ENCODE measurements at regions not wholly inside any gene's neighbourhood (a gene's known extent, or its start where the extent isn't known, plus 50 kb on each side); places are given as distances from the start of the nearest gene placed in this dataset.
A peak's percentile ranks its signal among the peaks of the same experiment; 100 is the strongest.

- peaks cover 8 to 50% (median 30%) of the 10 kb centered on the region in 3 donors for H3K4me1 ChIP-seq
- no peak overlapping the region for H3K4me3 ChIP-seq
- ATAC-seq, result no peak
- no peaks in the 10 kb centered on the region for H3K27me3 ChIP-seq
- H3K36me3 ChIP-seq, result no peaks in the 10 kb centered on the region
- no peak overlapping the region for H3K27ac ChIP-seq
- TF ChIP-seq POLR2A (IDR thresholded peaks at IDR 0.05), result no peak
- TF ChIP-seq EP300 (IDR thresholded peaks at IDR 0.05), result no peak
- no peak for TF ChIP-seq POLR2AphosphoS5 (IDR thresholded peaks at IDR 0.05)
- TF ChIP-seq, protein P1, sequence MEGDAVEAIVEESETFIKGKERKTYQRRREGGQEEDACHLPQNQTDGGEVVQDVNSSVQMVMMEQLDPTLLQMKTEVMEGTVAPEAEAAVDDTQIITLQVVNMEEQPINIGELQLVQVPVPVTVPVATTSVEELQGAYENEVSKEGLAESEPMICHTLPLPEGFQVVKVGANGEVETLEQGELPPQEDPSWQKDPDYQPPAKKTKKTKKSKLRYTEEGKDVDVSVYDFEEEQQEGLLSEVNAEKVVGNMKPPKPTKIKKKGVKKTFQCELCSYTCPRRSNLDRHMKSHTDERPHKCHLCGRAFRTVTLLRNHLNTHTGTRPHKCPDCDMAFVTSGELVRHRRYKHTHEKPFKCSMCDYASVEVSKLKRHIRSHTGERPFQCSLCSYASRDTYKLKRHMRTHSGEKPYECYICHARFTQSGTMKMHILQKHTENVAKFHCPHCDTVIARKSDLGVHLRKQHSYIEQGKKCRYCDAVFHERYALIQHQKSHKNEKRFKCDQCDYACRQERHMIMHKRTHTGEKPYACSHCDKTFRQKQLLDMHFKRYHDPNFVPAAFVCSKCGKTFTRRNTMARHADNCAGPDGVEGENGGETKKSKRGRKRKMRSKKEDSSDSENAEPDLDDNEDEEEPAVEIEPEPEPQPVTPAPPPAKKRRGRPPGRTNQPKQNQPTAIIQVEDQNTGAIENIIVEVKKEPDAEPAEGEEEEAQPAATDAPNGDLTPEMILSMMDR (IDR thresholded peaks at IDR 0.05), result no peak
- no peaks in the 10 kb centered on the region for H3K9me3 ChIP-seq
- WGBS, 2 donors (ENCODE audit: low coverage in 1 of 2), result 40 to 50% methylated on average over 1 of the region's 1 CpG
Observed at GRCh38 chr2:64862623-64863022, 126.6 kb upstream of the SLC1A4 start.

GRCh38 chr2:64863097-64863820 is 125.9 kb upstream of the SLC1A4 start:
- H3K4me3 ChIP-seq, result no peak overlapping the region
- H3K36me3 ChIP-seq, result no peaks in the 10 kb centered on the region
- H3K9me3 ChIP-seq, result no peaks in the 10 kb centered on the region
- H3K27me3 ChIP-seq, result no peaks in the 10 kb centered on the region
- TF ChIP-seq, protein P1 (IDR thresholded peaks at IDR 0.05), result no peak
- TF ChIP-seq POLR2A (IDR thresholded peaks at IDR 0.05) (no peak), POLR2AphosphoS5 (IDR thresholded peaks at IDR 0.05) (no peak), EP300 (IDR thresholded peaks at IDR 0.05) (no peak)
- ATAC-seq, result no peak
- H3K4me1 ChIP-seq, result peaks cover 5 to 43% (median 24%) of the 10 kb centered on the region in 3 donors
- WGBS, 2 donors (ENCODE audit: low coverage in 1 of 2), result 80 to 94% methylated on average over 3 of the region's 4 CpGs
- no peak overlapping the region for H3K27ac ChIP-seq

DNA sequence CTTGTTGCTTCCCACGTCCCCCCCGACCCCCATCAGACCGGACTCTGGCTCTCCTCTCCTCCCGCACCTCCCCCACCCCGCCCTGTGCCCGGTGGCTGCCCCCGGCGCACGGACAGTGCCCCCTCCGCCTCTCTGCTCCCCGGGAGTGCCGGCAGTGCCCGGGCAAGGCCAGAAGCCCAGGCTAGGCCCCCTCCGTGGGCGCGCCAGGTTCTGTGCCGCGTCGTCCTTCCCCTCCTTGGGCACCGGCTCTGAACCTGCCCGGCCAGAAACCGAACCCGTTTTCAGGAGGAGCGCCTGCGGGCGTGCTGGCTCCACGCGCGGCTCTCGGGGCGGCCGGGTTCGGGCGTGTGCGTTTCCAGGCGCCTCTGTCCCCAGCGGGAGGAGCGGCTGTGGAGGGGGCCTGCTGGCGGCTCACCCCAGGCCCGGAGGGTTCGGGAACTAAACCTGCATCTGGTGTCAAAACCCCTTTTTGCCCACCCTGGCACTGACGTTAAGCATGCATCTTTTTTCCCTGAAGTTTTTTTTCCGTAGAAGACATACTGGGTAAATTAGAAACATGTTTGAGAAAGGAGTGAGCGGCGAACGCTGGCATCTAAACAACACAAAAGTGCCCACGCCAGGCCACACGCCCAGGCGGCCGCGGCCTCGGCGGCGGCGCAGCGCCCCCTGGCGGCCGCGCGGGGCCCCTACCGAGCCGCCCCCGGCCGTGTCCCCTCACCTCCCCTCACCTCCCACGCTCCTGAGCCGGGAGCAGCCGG is 123.9 kb upstream of the SLC1A4 start:
- no peaks in the 10 kb centered on the region for H3K27me3 ChIP-seq
- H3K4me3 ChIP-seq, result peak overlapping the region; percentile 52 to 78
- H3K27ac ChIP-seq, result peak overlapping the region; percentile 55 to 93 (median 87)
- TF ChIP-seq POLR2A (IDR thresholded peaks at IDR 0.05) (no peak), EP300 (IDR thresholded peaks at IDR 0.05) (no peak), POLR2AphosphoS5 (IDR thresholded peaks at IDR 0.05) (no peak)
- TF ChIP-seq, protein P1 (IDR thresholded peaks at IDR 0.05), result peak in 3 of 4 experiments; percentile 73 to 99 (median 98)
- peaks cover 0 to 23% (median 8%) of the 10 kb centered on the region in 3 donors for H3K4me1 ChIP-seq
- H3K9me3 ChIP-seq, result no peaks in the 10 kb centered on the region
- H3K36me3 ChIP-seq, result no peaks in the 10 kb centered on the region
- WGBS, 2 donors (ENCODE audit: low coverage in 1 of 2), result no CpG with 5 or more reads among the region's 67 CpGs
- ATAC-seq, result peak; percentile 90

DNA sequence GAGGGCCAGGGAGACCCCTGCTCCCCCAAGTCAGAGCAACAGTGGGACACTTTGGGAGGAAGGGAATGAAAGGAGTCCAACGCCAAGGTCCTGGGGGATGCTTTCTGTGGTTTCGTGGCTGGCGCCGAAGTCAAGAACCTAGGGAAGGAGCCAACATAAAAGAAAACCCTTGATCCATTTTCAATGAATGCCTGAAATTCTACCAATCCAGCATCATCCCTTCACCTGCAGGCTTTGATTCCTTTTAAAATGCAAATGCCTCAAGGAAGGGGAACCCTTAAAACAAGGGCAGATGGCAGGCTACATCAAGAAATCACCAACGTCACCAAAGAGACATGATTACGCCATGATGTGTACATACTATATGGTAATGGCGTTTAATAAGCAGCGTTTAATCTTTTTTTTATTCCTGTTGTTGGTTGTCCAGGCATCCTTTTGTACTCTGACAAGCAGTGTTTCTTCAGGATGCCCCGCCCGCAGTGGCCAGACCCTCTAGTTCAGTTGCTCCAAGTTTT is 123.3 kb upstream of the SLC1A4 start:
- Histone ChIP-seq H3K4me3 (peak overlapping the region in 1 of 2 donors; percentile 78), H3K36me3 (no peaks in the 10 kb centered on the region), H3K4me1 (peaks cover 0 to 21% (median 8%) of the 10 kb centered on the region in 3 donors), H3K27me3 (no peaks in the 10 kb centered on the region), H3K9me3 (no peaks in the 10 kb centered on the region), H3K27ac (peak overlapping the region in 1 of 4 donors; percentile 93)
- WGBS, 2 donors (ENCODE audit: low coverage in 1 of 2), result 65 to 76% methylated on average over 5 to 6 of the region's 10 CpGs
- ATAC-seq, result no peak
- no peak for TF ChIP-seq POLR2AphosphoS5 (IDR thresholded peaks at IDR 0.05)
- no peak for TF ChIP-seq POLR2A (IDR thresholded peaks at IDR 0.05)
- TF ChIP-seq, protein P1 (IDR thresholded peaks at IDR 0.05), result no peak
- TF ChIP-seq EP300 (IDR thresholded peaks at IDR 0.05), result no peak
